Naive thymus-derived CD4-positive, alpha-beta T cell (primary cell): ENCODE measurements at regions not wholly inside any gene's neighbourhood (a gene's known extent, or its start where the extent isn't known, plus 50 kb on each side); places are given as distances from the start of the nearest gene placed in this dataset.

ENCODE experiments used
- ATAC-seq: fragments of 150-1000 bp; cut with Tn5 transposase; 2 replicates; pipeline ENCODE4 v1.10.0; 2021; ENCODE audit warnings: mild to moderate bottlenecking, moderate library complexity
- CTCF ChIA-PET: fragments of 350-600 bp; sonication (Branson Sonifier 250); formaldehyde crosslinking; loops from one replicate; lab custom pipeline; 2021; ENCODE audit warnings: antibody characterized with exemption; lab: Charles Lee
- POLR2A ChIA-PET: fragments of 350-600 bp; sonication (Branson Sonifier 250); formaldehyde crosslinking; loops from one replicate; lab custom pipeline; 2021; ENCODE audit warnings: antibody characterized with exemption, inconsistent platforms; lab: Charles Lee
- DNase-seq, 9 donors: peaks; one replicate each; pipeline versions ENCODE4 v3.0.0 to v3.0.0-alpha.2; 2020 to 2022; ENCODE audit warnings: mixed read lengths in 1 of 9
- H3K27ac ChIP-seq: one replicate; pipeline ENCODE4 v1.7.0; 2013; ENCODE audit warnings: mild to moderate bottlenecking, low read depth, low read length, moderate library complexity
- H3K27me3 ChIP-seq, 2 donors: one replicate each; pipeline ENCODE4 v1.7.0; 2013; ENCODE audit warnings: low read length in 2 of 2, mild to moderate bottlenecking in 2 of 2, moderate library complexity in 2 of 2; ENCODE audit not compliant: control insufficient read depth in 2 of 2, insufficient read depth in 2 of 2
- H3K36me3 ChIP-seq, 3 experiments: 1 replicate in 2 of 3; 2 replicates in 1 of 3; pipeline ENCODE4 v1.7.0; 2013; ENCODE audit warnings: low read length in 3 of 3, mild to moderate bottlenecking in 3 of 3, moderate library complexity in 1 of 3; ENCODE audit not compliant: insufficient read depth in 3 of 3, control insufficient read depth in 2 of 3
- H3K4me1 ChIP-seq, 2 donors: one replicate each; pipeline ENCODE4 v1.7.0; 2013; ENCODE audit warnings: low read length in 2 of 2, mild to moderate bottlenecking in 2 of 2, moderate library complexity in 1 of 2; ENCODE audit not compliant: control insufficient read depth in 2 of 2, insufficient read depth in 2 of 2
- H3K4me3 ChIP-seq: 2 replicates; pipeline ENCODE4 v1.7.0; 2013; ENCODE audit warnings: mild to moderate bottlenecking, low read length
- H3K9me3 ChIP-seq, 3 experiments: 1 replicate in 2 of 3; 2 replicates in 1 of 3; pipeline ENCODE4 v1.7.0; 2013; ENCODE audit warnings: low read length in 3 of 3; ENCODE audit not compliant: control insufficient read depth in 2 of 3
- H3K27ac Mint-ChIP-seq, 9 donors: one replicate each; pipeline ENCODE4 v1.8.0; 2020 to 2022; ENCODE audit warnings: mixed read lengths in 9 of 9, mild to moderate bottlenecking in 8 of 9, moderate library complexity in 5 of 9, inconsistent platforms in 2 of 9
- H3K27me3 Mint-ChIP-seq, 5 donors: one replicate each; pipeline ENCODE4 v1.8.0; 2021 to 2022; ENCODE audit warnings: mixed read lengths in 5 of 5, mild to moderate bottlenecking in 1 of 5
- H3K36me3 Mint-ChIP-seq, 5 donors: one replicate each; pipeline ENCODE4 v1.8.0; 2020 to 2022; ENCODE audit warnings: mixed read lengths in 5 of 5, mild to moderate bottlenecking in 3 of 5, inconsistent platforms in 1 of 5
- H3K4me1 Mint-ChIP-seq, 7 donors: one replicate each; pipeline ENCODE4 v1.8.0; 2020 to 2022; ENCODE audit warnings: mixed read lengths in 7 of 7, mild to moderate bottlenecking in 3 of 7, inconsistent platforms in 1 of 7
- H3K4me3 Mint-ChIP-seq, 10 donors: one replicate each; pipeline ENCODE4 v1.8.0; 2020 to 2022; ENCODE audit warnings: mild to moderate bottlenecking in 10 of 10, mixed read lengths in 10 of 10, moderate library complexity in 6 of 10, inconsistent platforms in 2 of 10
- H3K9me3 Mint-ChIP-seq, 11 donors: one replicate each; pipeline ENCODE4 v1.8.0; 2020 to 2022; ENCODE audit warnings: mixed read lengths in 11 of 11, mild to moderate bottlenecking in 4 of 11, inconsistent platforms in 1 of 11, moderate library complexity in 1 of 11
- intact Hi-C, 2 donors: fragments of 100-400 bp; cut with micrococcal nuclease; formaldehyde crosslinking; loops; one replicate each; pipeline ENCODE4 v1.15.1; 2023

- Histone ChIP-seq H3K27ac (no peak overlapping the region), H3K27me3 (no peaks in the 10 kb centered on the region), H3K4me1 (no peaks in the 10 kb centered on the region), H3K36me3 (no peaks in the 10 kb centered on the region), H3K9me3 (no peaks in the 10 kb centered on the region), H3K4me3 (no peak overlapping the region)
- H3K9me3 Mint-ChIP-seq: peaks cover 0 to 3% (median 0%) of the 10 kb centered on the region in 11 donors
- DNase-seq (no peak), ATAC-seq (no peak)
- POLR2A ChIA-PET: no interaction called here
- CTCF ChIA-PET: no interaction called here
- intact Hi-C loops: no loop called here
- H3K4me3 Mint-ChIP-seq: no peak overlapping the region
- no peak overlapping the region for H3K27ac Mint-ChIP-seq
- H3K27me3 Mint-ChIP-seq: peaks cover 2 to 13% (median 5%) of the 10 kb centered on the region in 5 donors
- peaks cover 0 to 4% (median 0%) of the 10 kb centered on the region in 5 donors for H3K36me3 Mint-ChIP-seq
- H3K4me1 Mint-ChIP-seq: no peaks in the 10 kb centered on the region
These were observed 323.5 kb downstream of the ZNF326 start for GRCh38 chr1:90318431-90318830.

- intact Hi-C loops: no loop called here
- Mint-ChIP-seq H3K27ac (no peak overlapping the region), H3K4me3 (no peak overlapping the region), H3K4me1 (no peaks in the 10 kb centered on the region), H3K36me3 (no peaks in the 10 kb centered on the region), H3K27me3 (peaks cover 0 to 13% (median 4%) of the 10 kb centered on the region in 5 donors), H3K9me3 (peaks cover 0 to 1% (median 0%) of the 10 kb centered on the region in 11 donors)
- no peak overlapping the region for H3K27ac ChIP-seq
- DNase-seq: no peak
- ATAC-seq: no peak
- ChIA-PET POLR2A (no interaction called here), CTCF (no interaction called here)
- H3K4me1 ChIP-seq: no peaks in the 10 kb centered on the region
- no peaks in the 10 kb centered on the region for H3K27me3 ChIP-seq
- no peak overlapping the region for H3K4me3 ChIP-seq
- H3K36me3 ChIP-seq: no peaks in the 10 kb centered on the region
- H3K9me3 ChIP-seq: no peaks in the 10 kb centered on the region
These were observed 322.7 kb downstream of the ZNF326 start for GRCh38 chr1:90317628-90318027.

GRCh38 chr1:90314533-90314932, 319.6 kb downstream of the ZNF326 start:
- Mint-ChIP-seq H3K4me1 (no peaks in the 10 kb centered on the region), H3K36me3 (no peaks in the 10 kb centered on the region), H3K9me3 (peaks cover 0 to 4% (median 0%) of the 10 kb centered on the region in 11 donors), H3K27me3 (peaks cover 0 to 11% (median 0%) of the 10 kb centered on the region in 5 donors), H3K27ac (no peak overlapping the region), H3K4me3 (no peak overlapping the region)
- no peak for ATAC-seq
- no peaks in the 10 kb centered on the region for H3K9me3 ChIP-seq
- CTCF ChIA-PET: no interaction called here
- DNase-seq: no peak
- no peak overlapping the region for H3K27ac ChIP-seq
- no peaks in the 10 kb centered on the region for H3K36me3 ChIP-seq
- H3K4me3 ChIP-seq: no peak overlapping the region
- H3K4me1 ChIP-seq: no peaks in the 10 kb centered on the region
- POLR2A ChIA-PET: no interaction called here
- intact Hi-C loops: no loop called here
- H3K27me3 ChIP-seq: no peaks in the 10 kb centered on the region

GRCh38 chr1:90313778-90314177, 318.9 kb downstream of the ZNF326 start:
- ChIA-PET POLR2A (no interaction called here), CTCF (no interaction called here)
- Mint-ChIP-seq H3K36me3 (no peaks in the 10 kb centered on the region), H3K9me3 (peaks cover 0 to 4% (median 0%) of the 10 kb centered on the region in 11 donors), H3K27ac (no peak overlapping the region), H3K27me3 (peaks cover 0 to 6% (median 0%) of the 10 kb centered on the region in 5 donors), H3K4me1 (no peaks in the 10 kb centered on the region), H3K4me3 (no peak overlapping the region)
- Histone ChIP-seq H3K27me3 (no peaks in the 10 kb centered on the region), H3K4me1 (no peaks in the 10 kb centered on the region), H3K4me3 (no peak overlapping the region), H3K27ac (no peak overlapping the region), H3K9me3 (no peaks in the 10 kb centered on the region), H3K36me3 (no peaks in the 10 kb centered on the region)
- no peak for DNase-seq
- intact Hi-C loops: no loop called here
- no peak for ATAC-seq

- no peak for ATAC-seq
- Histone ChIP-seq H3K27me3 (no peaks in the 10 kb centered on the region), H3K4me1 (no peaks in the 10 kb centered on the region), H3K9me3 (no peaks in the 10 kb centered on the region), H3K27ac (no peak overlapping the region), H3K4me3 (no peak overlapping the region), H3K36me3 (no peaks in the 10 kb centered on the region)
- ChIA-PET CTCF (no interaction called here), POLR2A (no interaction called here)
- intact Hi-C loops: no loop called here
- Mint-ChIP-seq H3K9me3 (peaks cover 0 to 14% (median 5%) of the 10 kb centered on the region in 11 donors), H3K4me3 (no peak overlapping the region), H3K27me3 (peaks cover 0 to 10% (median 0%) of the 10 kb centered on the region in 5 donors), H3K36me3 (no peaks in the 10 kb centered on the region), H3K4me1 (no peaks in the 10 kb centered on the region), H3K27ac (no peak overlapping the region)
- no peak for DNase-seq
These were observed 314.9 kb downstream of the ZNF326 start for GRCh38 chr1:90309806-90310205.

- POLR2A ChIA-PET: no interaction called here
- Mint-ChIP-seq H3K4me1 (no peaks in the 10 kb centered on the region), H3K27ac (no peak overlapping the region), H3K9me3 (peaks cover under 1 to 15% (median 6%) of the 10 kb centered on the region in 11 donors), H3K4me3 (no peak overlapping the region), H3K27me3 (peaks cover 0 to 7% (median 0%) of the 10 kb centered on the region in 5 donors), H3K36me3 (no peaks in the 10 kb centered on the region)
- DNase-seq (no peak), ATAC-seq (no peak)
- no peaks in the 10 kb centered on the region for H3K27me3 ChIP-seq
- CTCF ChIA-PET: no interaction called here
- no peak overlapping the region for H3K4me3 ChIP-seq
- H3K9me3 ChIP-seq: no peaks in the 10 kb centered on the region
- no peaks in the 10 kb centered on the region for H3K4me1 ChIP-seq
- H3K27ac ChIP-seq: no peak overlapping the region
- intact Hi-C loops: no loop called here
- H3K36me3 ChIP-seq: no peaks in the 10 kb centered on the region
These were observed 313.5 kb downstream of the ZNF326 start for GRCh38 chr1:90308421-90308820.

- Histone ChIP-seq H3K36me3 (no peaks in the 10 kb centered on the region), H3K27ac (no peak overlapping the region), H3K27me3 (no peaks in the 10 kb centered on the region), H3K9me3 (no peaks in the 10 kb centered on the region), H3K4me3 (no peak overlapping the region), H3K4me1 (no peaks in the 10 kb centered on the region)
- peaks cover 0 to 9% (median 0%) of the 10 kb centered on the region in 5 donors for H3K27me3 Mint-ChIP-seq
- no peaks in the 10 kb centered on the region for H3K4me1 Mint-ChIP-seq
- DNase-seq (no peak), ATAC-seq (no peak)
- H3K27ac Mint-ChIP-seq: no peak overlapping the region
- ChIA-PET CTCF (no interaction called here), POLR2A (no interaction called here)
- no peak overlapping the region for H3K4me3 Mint-ChIP-seq
- intact Hi-C loops: no loop called here
- peaks cover 2 to 18% (median 6%) of the 10 kb centered on the region in 11 donors for H3K9me3 Mint-ChIP-seq
- H3K36me3 Mint-ChIP-seq: no peaks in the 10 kb centered on the region
These were observed 310.7 kb downstream of the ZNF326 start for GRCh38 chr1:90305577-90305976.
